Heart left ventricle (tissue), 13 donors: ENCODE measurements at regions not wholly inside any gene's neighbourhood (a gene's known extent, or its start where the extent isn't known, plus 50 kb on each side); places are given as distances from the start of the nearest gene placed in this dataset.
"Not testable (repeated sequence)": the region's sequence is repeated elsewhere in the genome, so short reads cannot be mapped to it uniquely, and the experiment has no call there.

Source experiments
- POLR2A ChIP-seq, 2 donors: fragments of 450-650 bp; IDR thresholded peaks; one replicate each; pipeline ENCODE4 v1.6.1; 2017; ENCODE audit warnings: antibody characterized with exemption in 2 of 2, mild to moderate bottlenecking in 2 of 2, moderate library complexity in 2 of 2
- TF ChIP-seq, protein P1 (sequence below), 12 donors: fragments of 200-600 bp; sonication (generic) in 4 of 12; IDR thresholded peaks; one replicate each; pipeline versions ENCODE4 v1.5.0 to v1.8.0; 2018 to 2022; ENCODE audit warnings: antibody characterized with exemption in 12 of 12, mild to moderate bottlenecking in 5 of 12
- donor health status: ischemic (EF 13 %, LVEDD 7.1; RV severe dilation, severe dysfunction).
- donor health status: DM: no; HTN: yes; CAD: no.
- donor health status: DM: no; HTN: no; CAD: no.
- donor health status: ischemic (EF 25% LVEDD 6.9; RV normal size, moderate dysfunction).
- donor health status: ischemic (EF 25% LVEDD 5.7; RV mildly dilated, moderate dysfunction).
- donor health status: ischemic (EF 35%, LVEDD 5.7; RV mildly dilated, moderate dysfunction).
- donor health status: nonischemic (EF 11% LVEDD 7.7; RV severe dilation, severe dysfunction).
- donor health status: DM: yes; HTN: yes; CAD: no.
- donor health status: PGD.
- donor health status: ischemic (EF 29% LVEDD 5.4; RV normal size, mild dysfunction).
- donor health status: nonischemic (EF 23%, LVEDD 6.1; RV moderate dilation, normal function).

DNA sequence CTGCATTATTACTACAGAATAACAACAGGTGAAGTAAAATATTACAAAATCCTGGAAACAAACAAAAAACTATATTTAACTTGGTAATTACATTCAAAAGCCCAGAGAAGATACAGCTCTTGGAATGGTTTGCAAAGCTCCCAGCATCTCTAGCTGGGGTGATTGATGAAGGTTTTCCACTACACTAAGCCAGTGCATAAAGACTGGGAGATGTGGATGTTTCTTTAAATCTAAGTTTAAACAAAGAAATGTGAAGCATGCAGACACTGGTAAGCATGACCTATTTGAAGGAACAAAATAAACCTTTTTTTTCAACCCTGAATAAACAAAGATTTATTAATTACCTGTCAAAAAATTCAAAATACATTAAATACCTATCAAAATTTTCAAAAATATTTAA, 80.5 kb downstream of the UGT2B28 start:
- TF ChIP-seq, protein P1, sequence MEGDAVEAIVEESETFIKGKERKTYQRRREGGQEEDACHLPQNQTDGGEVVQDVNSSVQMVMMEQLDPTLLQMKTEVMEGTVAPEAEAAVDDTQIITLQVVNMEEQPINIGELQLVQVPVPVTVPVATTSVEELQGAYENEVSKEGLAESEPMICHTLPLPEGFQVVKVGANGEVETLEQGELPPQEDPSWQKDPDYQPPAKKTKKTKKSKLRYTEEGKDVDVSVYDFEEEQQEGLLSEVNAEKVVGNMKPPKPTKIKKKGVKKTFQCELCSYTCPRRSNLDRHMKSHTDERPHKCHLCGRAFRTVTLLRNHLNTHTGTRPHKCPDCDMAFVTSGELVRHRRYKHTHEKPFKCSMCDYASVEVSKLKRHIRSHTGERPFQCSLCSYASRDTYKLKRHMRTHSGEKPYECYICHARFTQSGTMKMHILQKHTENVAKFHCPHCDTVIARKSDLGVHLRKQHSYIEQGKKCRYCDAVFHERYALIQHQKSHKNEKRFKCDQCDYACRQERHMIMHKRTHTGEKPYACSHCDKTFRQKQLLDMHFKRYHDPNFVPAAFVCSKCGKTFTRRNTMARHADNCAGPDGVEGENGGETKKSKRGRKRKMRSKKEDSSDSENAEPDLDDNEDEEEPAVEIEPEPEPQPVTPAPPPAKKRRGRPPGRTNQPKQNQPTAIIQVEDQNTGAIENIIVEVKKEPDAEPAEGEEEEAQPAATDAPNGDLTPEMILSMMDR (IDR thresholded peaks at IDR 0.05), result not testable (repeated sequence)
- TF ChIP-seq POLR2A (IDR thresholded peaks at IDR 0.05), result not testable (repeated sequence)
